ENCODE measurements at regions not wholly inside any gene's neighbourhood (a gene's known extent, or its start where the extent isn't known, plus 50 kb on each side); places are given as distances from the start of the nearest gene placed in this dataset.

- TF ChIP-seq CTCF (IDR thresholded peaks at IDR 0.05) = no peak
- no peak for TF ChIP-seq POLR2AphosphoS5 (IDR thresholded peaks at IDR 0.05; ENCODE audit: low read depth, low read length)
- TF ChIP-seq REST (IDR thresholded peaks at IDR 0.05; ENCODE audit: insufficient read depth in 1 of 2, low read depth in 2 of 2, low read length in 1 of 2) = no peak
Observed at GRCh38 chr3:44041726-44042125, 200.0 kb upstream of the TOPAZ1 start.

Data from Panc1 (cell line).